Right atrium auricular region (tissue), 2 donors: ENCODE measurements at regions not wholly inside any gene's neighbourhood (a gene's known extent, or its start where the extent isn't known, plus 50 kb on each side); places are given as distances from the start of the nearest gene placed in this dataset.

Source experiments
- DNase-seq: peaks from one replicate; pipeline ENCODE4 v3.0.0-alpha.2; 2019; ENCODE audit warnings: low spot score
- H3K27ac ChIP-seq, 2 donors: fragments of 200-600 bp; sonication (generic); 1 replicate in 1 of 2; 2 replicates in 1 of 2; pipeline ENCODE4 v1.5.1; 2016 to 2019
- H3K27me3 ChIP-seq, 2 donors: fragments of 200-600 bp; sonication (generic); one replicate each; pipeline versions ENCODE4 v1.5.1 to v1.6.0; 2017 to 2019
- H3K36me3 ChIP-seq: fragments of 200-600 bp; sonication (generic); one replicate; pipeline ENCODE4 v1.5.1; 2016
- H3K4me1 ChIP-seq, 2 donors: fragments of 200-600 bp; sonication (generic); one replicate each; pipeline versions ENCODE4 v1.5.1 to v1.6.0; 2017 to 2019
- H3K4me3 ChIP-seq, 2 donors: fragments of 200-600 bp; sonication (generic); 1 replicate in 1 of 2; 2 replicates in 1 of 2; pipeline ENCODE4 v1.5.1; 2017 to 2019; ENCODE audit warnings: mild to moderate bottlenecking in 1 of 2, moderate library complexity in 1 of 2
- H3K9me3 ChIP-seq, 2 donors: fragments of 200-600 bp; sonication (generic); one replicate each; pipeline ENCODE4 v1.5.1; 2019
- CTCF ChIP-seq, 2 donors: fragments of 200-600 bp; sonication (generic); IDR thresholded peaks; one replicate each; pipeline ENCODE4 v1.5.1; 2019; ENCODE audit warnings: antibody characterized with exemption in 2 of 2

DNA sequence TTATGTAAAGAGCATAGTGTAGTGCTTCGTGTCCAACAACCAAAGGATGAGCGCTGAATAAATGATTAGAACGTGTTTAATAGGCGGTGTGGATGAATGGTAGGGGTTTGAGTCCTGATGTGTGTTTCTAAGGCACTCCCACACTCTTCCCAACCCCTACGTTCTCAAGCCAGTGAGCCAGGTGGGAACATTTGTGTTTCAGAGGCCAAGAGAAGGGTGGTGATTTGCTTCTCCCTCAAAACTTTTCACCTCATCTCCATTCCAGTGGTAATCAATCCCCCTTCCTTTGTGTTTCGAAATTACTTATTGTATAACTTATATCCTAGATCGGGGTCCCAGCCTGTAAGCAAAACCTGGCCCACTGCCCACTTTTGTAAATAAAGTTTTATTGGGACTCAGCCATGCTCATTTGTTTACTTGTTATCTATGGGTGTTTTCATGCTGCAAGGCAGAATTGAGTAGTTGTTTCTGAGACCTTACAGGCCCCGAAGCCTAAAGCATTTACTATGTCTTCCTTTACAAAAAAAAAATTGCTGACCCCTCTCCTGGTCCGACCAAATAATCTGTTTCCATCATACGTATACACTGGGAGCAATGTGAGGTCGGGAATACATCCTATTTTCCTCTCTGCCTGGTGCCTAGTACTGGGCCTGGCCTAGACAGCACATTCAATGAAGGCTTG is 150.8 kb upstream of the MYCN start:
- Histone ChIP-seq H3K4me3 (no peak overlapping the region), H3K9me3 (no peaks in the 10 kb centered on the region), H3K27ac (no peak overlapping the region), H3K36me3 (no peaks in the 10 kb centered on the region), H3K27me3 (no peaks in the 10 kb centered on the region), H3K4me1 (peaks cover 0 to 7% of the 10 kb centered on the region in 2 donors)
- DNase-seq, result no peak
- TF ChIP-seq CTCF (IDR thresholded peaks at IDR 0.05), result no peak

GRCh38 chr2:15790326-15790725 is 150.0 kb upstream of the MYCN start:
- no peak for TF ChIP-seq CTCF (IDR thresholded peaks at IDR 0.05)
- Histone ChIP-seq H3K4me1 (peaks cover 0 to 7% of the 10 kb centered on the region in 2 donors), H3K4me3 (no peak overlapping the region), H3K27ac (no peak overlapping the region), H3K36me3 (no peaks in the 10 kb centered on the region), H3K9me3 (no peaks in the 10 kb centered on the region), H3K27me3 (no peaks in the 10 kb centered on the region)
- DNase-seq, result no peak

DNA sequence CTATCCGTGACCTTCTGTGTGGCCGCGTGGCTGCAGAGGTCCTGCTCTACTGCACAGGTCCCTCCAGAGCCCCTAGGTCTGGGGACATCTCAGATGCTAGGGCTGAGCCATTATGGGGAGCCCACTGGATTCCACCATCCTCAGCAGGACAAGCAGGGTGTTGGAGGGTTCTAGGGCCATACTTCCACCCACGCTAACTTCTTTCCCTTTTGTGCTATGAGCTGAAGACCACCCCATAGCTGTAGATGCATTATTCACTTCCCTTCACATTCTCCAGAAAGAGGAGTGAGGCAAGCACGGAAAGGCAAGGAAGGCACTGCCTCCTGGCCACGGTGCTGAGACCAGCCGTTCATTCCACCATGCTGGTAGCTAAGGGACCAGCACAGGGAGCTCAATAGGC is 149.5 kb upstream of the MYCN start:
- H3K4me1 ChIP-seq, result peaks cover 0 to 7% of the 10 kb centered on the region in 2 donors
- no peak overlapping the region for H3K4me3 ChIP-seq
- H3K27ac ChIP-seq, result no peak overlapping the region
- no peaks in the 10 kb centered on the region for H3K27me3 ChIP-seq
- no peaks in the 10 kb centered on the region for H3K36me3 ChIP-seq
- no peaks in the 10 kb centered on the region for H3K9me3 ChIP-seq
- DNase-seq, result no peak
- no peak for TF ChIP-seq CTCF (IDR thresholded peaks at IDR 0.05)

DNA sequence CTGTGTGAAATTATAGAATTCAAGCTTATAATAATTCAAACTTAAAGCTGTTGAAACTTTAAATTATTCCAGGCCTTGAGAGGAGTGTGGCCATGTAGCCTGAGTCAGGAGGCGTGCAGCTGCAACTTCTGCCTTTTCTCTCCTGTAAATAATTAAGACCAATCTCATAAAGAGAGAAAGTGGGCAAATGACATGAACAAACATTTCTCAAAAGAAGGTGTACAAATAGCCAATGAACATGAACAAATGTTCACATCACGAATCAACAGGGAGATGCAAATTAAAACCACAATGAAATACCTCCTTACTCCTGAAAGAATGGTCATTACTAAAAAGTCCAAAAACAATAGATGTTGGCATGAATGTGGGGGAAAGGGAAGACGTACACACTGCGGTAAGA is 149.1 kb upstream of the MYCN start:
- no peaks in the 10 kb centered on the region for H3K9me3 ChIP-seq
- no peaks in the 10 kb centered on the region for H3K27me3 ChIP-seq
- no peak for TF ChIP-seq CTCF (IDR thresholded peaks at IDR 0.05)
- no peaks in the 10 kb centered on the region for H3K36me3 ChIP-seq
- no peak overlapping the region for H3K4me3 ChIP-seq
- no peak for DNase-seq
- H3K27ac ChIP-seq, result no peak overlapping the region
- peaks cover 0 to 7% of the 10 kb centered on the region in 2 donors for H3K4me1 ChIP-seq

GRCh38 chr2:15792331-15792730 is 148.0 kb upstream of the MYCN start:
- Histone ChIP-seq H3K27ac (no peak overlapping the region), H3K4me1 (peaks cover 0 to 7% of the 10 kb centered on the region in 2 donors), H3K27me3 (no peaks in the 10 kb centered on the region), H3K9me3 (no peaks in the 10 kb centered on the region), H3K4me3 (no peak overlapping the region), H3K36me3 (no peaks in the 10 kb centered on the region)
- TF ChIP-seq CTCF (IDR thresholded peaks at IDR 0.05), result no peak
- no peak for DNase-seq
